ENCODE measurements at regions not wholly inside any gene's neighbourhood (a gene's known extent, or its start where the extent isn't known, plus 50 kb on each side); places are given as distances from the start of the nearest gene placed in this dataset.

DNA sequence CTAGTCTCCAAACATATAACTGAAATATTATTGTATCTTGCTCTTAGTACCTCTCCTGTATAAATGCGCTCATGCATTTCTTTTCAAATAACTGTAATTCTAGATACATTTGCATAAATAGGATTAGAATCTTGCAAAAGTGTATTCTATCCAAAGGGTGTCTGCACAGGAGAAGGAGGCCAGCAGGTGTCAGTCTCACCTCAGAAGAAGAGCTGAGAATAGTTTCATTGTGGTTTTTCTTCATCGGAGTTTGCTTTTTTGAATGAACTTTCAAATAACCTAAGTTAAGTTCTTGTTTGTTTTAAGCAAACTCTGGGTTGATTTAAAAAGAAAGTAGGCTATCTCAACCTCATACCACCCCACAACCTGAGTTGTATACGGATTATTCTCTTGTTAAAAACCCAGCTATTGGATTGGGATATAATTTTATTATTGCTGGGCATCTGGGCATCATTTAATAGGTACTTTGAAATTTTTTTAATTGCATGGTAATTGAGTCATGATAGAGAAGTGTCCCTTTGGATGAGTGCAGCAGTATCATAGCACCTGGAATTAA lies 125.0 kb upstream of the MLIP start:
- H3K4me2 ChIP-seq (ENCODE audit: low read length) = peak overlapping the region; percentile 38
- DNase-seq (ENCODE audit: low read depth) (peak; percentile 50), FAIRE-seq (peak; percentile 67)
- H3K4me3 ChIP-seq (ENCODE audit: insufficient read depth, low read depth, low read length) = no peak overlapping the region
- H3K36me3 ChIP-seq (ENCODE audit: insufficient read depth, low read length) = no peaks in the 10 kb centered on the region
- H3K79me2 ChIP-seq (ENCODE audit: insufficient read depth, low read length) = no peaks in the 10 kb centered on the region
- no peaks in the 10 kb centered on the region for H3K36me3 Mint-ChIP-seq (ENCODE audit: low read depth, unreplicated experiment)
- peaks cover 40% of the 10 kb centered on the region for H3K4me1 ChIP-seq (ENCODE audit: insufficient read depth, low read length)
- H3K9me3 ChIP-seq (ENCODE audit: insufficient read depth, low read depth, low read length) = no peaks in the 10 kb centered on the region
- no peak overlapping the region for H3K27ac ChIP-seq (ENCODE audit: low read depth, low read length)
- peak overlapping the region; percentile 56 for H3K27ac Mint-ChIP-seq (ENCODE audit: unreplicated experiment)
- TF ChIP-seq EZH2 (IDR thresholded peaks at IDR 0.05; ENCODE audit: insufficient read depth, low read length) = no peak
- TF ChIP-seq, protein P1, sequence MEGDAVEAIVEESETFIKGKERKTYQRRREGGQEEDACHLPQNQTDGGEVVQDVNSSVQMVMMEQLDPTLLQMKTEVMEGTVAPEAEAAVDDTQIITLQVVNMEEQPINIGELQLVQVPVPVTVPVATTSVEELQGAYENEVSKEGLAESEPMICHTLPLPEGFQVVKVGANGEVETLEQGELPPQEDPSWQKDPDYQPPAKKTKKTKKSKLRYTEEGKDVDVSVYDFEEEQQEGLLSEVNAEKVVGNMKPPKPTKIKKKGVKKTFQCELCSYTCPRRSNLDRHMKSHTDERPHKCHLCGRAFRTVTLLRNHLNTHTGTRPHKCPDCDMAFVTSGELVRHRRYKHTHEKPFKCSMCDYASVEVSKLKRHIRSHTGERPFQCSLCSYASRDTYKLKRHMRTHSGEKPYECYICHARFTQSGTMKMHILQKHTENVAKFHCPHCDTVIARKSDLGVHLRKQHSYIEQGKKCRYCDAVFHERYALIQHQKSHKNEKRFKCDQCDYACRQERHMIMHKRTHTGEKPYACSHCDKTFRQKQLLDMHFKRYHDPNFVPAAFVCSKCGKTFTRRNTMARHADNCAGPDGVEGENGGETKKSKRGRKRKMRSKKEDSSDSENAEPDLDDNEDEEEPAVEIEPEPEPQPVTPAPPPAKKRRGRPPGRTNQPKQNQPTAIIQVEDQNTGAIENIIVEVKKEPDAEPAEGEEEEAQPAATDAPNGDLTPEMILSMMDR (IDR thresholded peaks at IDR 0.05; ENCODE audit: insufficient read depth, low read depth, low read length) = peak; percentile 96
- H3K4me1 Mint-ChIP-seq (ENCODE audit: low read depth, unreplicated experiment) = peaks cover 36% of the 10 kb centered on the region
- no peaks in the 10 kb centered on the region for H4K20me1 ChIP-seq (ENCODE audit: insufficient read depth, low read length)
- no peaks in the 10 kb centered on the region for H3K27me3 ChIP-seq (ENCODE audit: insufficient read depth, low read length)
- H3K9me3 Mint-ChIP-seq (ENCODE audit: unreplicated experiment) = no peaks in the 10 kb centered on the region
- H2AFZ ChIP-seq (ENCODE audit: low read depth, low read length) = peak overlapping the region; percentile 36
- H3K9ac ChIP-seq (ENCODE audit: low read length) = peak overlapping the region; percentile 36
- no peak overlapping the region for H3K4me3 Mint-ChIP-seq (ENCODE audit: unreplicated experiment)
- H3K27me3 Mint-ChIP-seq (ENCODE audit: low read depth, unreplicated experiment) = no peaks in the 10 kb centered on the region

DNA sequence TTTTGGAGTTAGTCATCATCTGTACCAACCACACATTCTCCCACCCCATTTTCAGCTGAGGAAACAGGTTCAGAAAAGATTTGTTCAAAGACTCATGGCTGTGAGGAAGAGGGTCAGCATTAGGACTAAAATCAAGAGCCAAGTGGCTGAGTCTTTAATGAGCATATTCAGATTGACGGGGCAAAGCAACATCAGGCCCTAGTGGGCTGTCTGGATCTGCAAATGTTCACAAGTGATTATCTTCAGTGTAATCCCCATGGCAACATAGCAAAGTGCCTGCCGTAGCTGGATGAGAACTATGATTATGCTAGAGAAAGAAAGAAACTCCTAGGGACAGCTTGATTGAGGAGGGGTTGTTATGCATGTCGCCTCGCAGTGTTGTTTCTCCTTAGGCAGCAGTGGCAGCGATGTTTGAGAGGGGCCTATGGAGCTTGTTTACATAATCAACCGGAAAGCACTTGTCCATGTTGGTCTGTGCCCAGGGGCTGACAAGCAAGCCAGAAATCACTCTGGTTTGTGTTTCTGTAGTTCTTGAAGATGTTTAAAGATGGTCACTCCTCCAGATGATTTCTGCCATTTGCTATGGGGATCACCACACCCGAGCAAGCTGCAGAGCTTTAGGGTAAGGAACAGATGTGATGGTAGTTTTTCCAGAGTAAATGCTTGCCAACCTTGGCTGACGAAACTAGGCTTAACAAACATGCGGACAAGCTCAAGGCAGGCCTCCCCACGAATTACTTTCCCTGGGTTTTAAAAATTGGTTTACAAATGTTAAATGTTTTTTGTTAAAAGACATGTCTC lies 124.3 kb upstream of the MLIP start:
- H3K9ac ChIP-seq (ENCODE audit: low read length) = peak overlapping the region; percentile 36
- Mint-ChIP-seq H3K27me3 (ENCODE audit: low read depth, unreplicated experiment) (no peaks in the 10 kb centered on the region), H3K36me3 (ENCODE audit: low read depth, unreplicated experiment) (no peaks in the 10 kb centered on the region), H3K4me3 (ENCODE audit: unreplicated experiment) (no peak overlapping the region), H3K9me3 (ENCODE audit: unreplicated experiment) (no peaks in the 10 kb centered on the region), H3K4me1 (ENCODE audit: low read depth, unreplicated experiment) (peaks cover 36% of the 10 kb centered on the region), H3K27ac (ENCODE audit: unreplicated experiment) (peak overlapping the region; percentile 56)
- FAIRE-seq (no peak), DNase-seq (ENCODE audit: low read depth) (peak; percentile 52)
- H3K4me1 ChIP-seq (ENCODE audit: insufficient read depth, low read length) = peaks cover 40% of the 10 kb centered on the region
- TF ChIP-seq EZH2 (IDR thresholded peaks at IDR 0.05; ENCODE audit: insufficient read depth, low read length) = no peak
- H3K27ac ChIP-seq (ENCODE audit: low read depth, low read length) = no peak overlapping the region
- H4K20me1 ChIP-seq (ENCODE audit: insufficient read depth, low read length) = no peaks in the 10 kb centered on the region
- no peaks in the 10 kb centered on the region for H3K36me3 ChIP-seq (ENCODE audit: insufficient read depth, low read length)
- H2AFZ ChIP-seq (ENCODE audit: low read depth, low read length) = peak overlapping the region; percentile 36
- H3K4me3 ChIP-seq (ENCODE audit: insufficient read depth, low read depth, low read length) = no peak overlapping the region
- H3K4me2 ChIP-seq (ENCODE audit: low read length) = peak overlapping the region; percentile 38
- H3K27me3 ChIP-seq (ENCODE audit: insufficient read depth, low read length) = no peaks in the 10 kb centered on the region
- H3K9me3 ChIP-seq (ENCODE audit: insufficient read depth, low read depth, low read length) = no peaks in the 10 kb centered on the region
- H3K79me2 ChIP-seq (ENCODE audit: insufficient read depth, low read length) = no peaks in the 10 kb centered on the region

DNA sequence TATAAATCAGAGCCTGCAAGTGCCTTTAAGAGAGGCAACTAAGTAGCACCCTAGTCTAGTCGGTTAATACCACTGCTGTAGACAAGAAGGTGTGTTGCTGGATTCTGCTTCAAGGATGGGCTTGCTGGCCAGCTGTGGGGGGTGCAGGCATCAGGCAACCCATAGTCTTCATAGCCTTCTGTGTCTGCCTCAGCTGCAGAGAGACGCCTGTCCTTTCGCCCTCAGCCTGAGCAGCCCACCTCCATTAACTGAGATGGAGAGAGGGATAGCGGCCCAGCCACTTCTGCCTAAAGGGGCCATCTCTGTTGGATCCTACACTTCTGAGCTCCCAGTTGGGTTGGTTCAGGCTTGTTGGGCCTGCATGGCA lies 123.7 kb upstream of the MLIP start:
- no peak overlapping the region for H2AFZ ChIP-seq (ENCODE audit: low read depth, low read length)
- no peaks in the 10 kb centered on the region for H3K27me3 Mint-ChIP-seq (ENCODE audit: low read depth, unreplicated experiment)

More for the DNA sequence above, 123.7 kb upstream of the MLIP start:
- no peak overlapping the region for H3K27ac Mint-ChIP-seq (ENCODE audit: unreplicated experiment)
- H3K27ac ChIP-seq (ENCODE audit: low read depth, low read length) = no peak overlapping the region
- H3K9me3 ChIP-seq (ENCODE audit: insufficient read depth, low read depth, low read length) = no peaks in the 10 kb centered on the region
- no peak for FAIRE-seq
- no peak overlapping the region for H3K4me3 Mint-ChIP-seq (ENCODE audit: unreplicated experiment)
- H3K36me3 ChIP-seq (ENCODE audit: insufficient read depth, low read length) = no peaks in the 10 kb centered on the region
- no peak for TF ChIP-seq EZH2 (IDR thresholded peaks at IDR 0.05; ENCODE audit: insufficient read depth, low read length)
- TF ChIP-seq, protein P1 (IDR thresholded peaks at IDR 0.05; ENCODE audit: insufficient read depth, low read depth, low read length) = no peak
- H3K4me2 ChIP-seq (ENCODE audit: low read length) = no peak overlapping the region
- H3K9ac ChIP-seq (ENCODE audit: low read length) = no peak overlapping the region
- H3K4me3 ChIP-seq (ENCODE audit: insufficient read depth, low read depth, low read length) = no peak overlapping the region
- no peak for DNase-seq (ENCODE audit: low read depth)
- H3K79me2 ChIP-seq (ENCODE audit: insufficient read depth, low read length) = no peaks in the 10 kb centered on the region
- no peaks in the 10 kb centered on the region for H3K27me3 ChIP-seq (ENCODE audit: insufficient read depth, low read length)
- H3K9me3 Mint-ChIP-seq (ENCODE audit: unreplicated experiment) = no peaks in the 10 kb centered on the region
- no peaks in the 10 kb centered on the region for H4K20me1 ChIP-seq (ENCODE audit: insufficient read depth, low read length)
- H3K4me1 Mint-ChIP-seq (ENCODE audit: low read depth, unreplicated experiment) = peaks cover 34% of the 10 kb centered on the region
- peaks cover 40% of the 10 kb centered on the region for H3K4me1 ChIP-seq (ENCODE audit: insufficient read depth, low read length)
- H3K36me3 Mint-ChIP-seq (ENCODE audit: low read depth, unreplicated experiment) = no peaks in the 10 kb centered on the region

Measured in astrocyte (in vitro differentiated cells and primary cell).